ENCODE measurements at regions not wholly inside any gene's neighbourhood (a gene's known extent, or its start where the extent isn't known, plus 50 kb on each side); places are given as distances from the start of the nearest gene placed in this dataset.

DNA sequence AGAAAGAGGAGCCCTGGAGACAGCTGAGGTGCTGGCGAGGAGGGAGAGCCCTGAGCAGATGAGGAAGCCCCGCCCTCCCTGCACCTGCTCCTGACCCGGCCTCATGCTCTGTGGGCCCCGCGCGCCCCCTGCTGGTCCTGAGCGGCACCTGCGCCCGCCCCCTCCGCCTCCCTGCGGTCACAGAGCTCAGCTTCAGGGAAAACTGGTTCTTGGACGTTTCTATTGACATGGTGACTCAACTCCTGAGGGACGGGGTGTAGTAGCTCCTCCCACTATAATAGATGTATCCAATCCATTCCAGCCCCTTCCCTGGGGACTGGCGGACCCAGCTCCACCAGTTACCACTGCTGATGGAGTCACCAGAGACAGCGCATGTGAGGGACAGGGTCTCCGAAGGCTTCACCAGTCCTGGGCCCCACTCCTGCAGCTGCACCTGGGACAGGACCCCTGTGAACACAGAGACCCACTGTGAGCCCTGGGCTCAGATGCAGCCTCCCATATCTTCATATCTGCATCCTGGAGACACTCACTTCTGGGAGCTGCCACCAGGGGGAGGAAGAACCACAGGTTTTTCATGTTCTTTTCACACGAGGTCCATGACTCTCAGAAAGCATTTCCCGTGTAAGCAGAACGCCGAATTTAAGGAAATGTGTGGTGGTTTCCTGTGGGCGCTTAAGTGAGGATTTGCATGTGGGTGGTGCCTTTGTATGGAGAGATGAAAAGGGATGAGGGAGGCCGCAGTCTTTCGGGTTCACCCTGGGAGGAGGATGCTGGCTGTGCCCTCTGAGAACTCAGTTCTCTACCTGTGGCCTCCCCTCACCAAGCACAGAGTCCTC is 1346.4 kb downstream of the TMEM121 start:
- peak; percentile 64 for DNase-seq (ENCODE audit: low read depth)

DNA sequence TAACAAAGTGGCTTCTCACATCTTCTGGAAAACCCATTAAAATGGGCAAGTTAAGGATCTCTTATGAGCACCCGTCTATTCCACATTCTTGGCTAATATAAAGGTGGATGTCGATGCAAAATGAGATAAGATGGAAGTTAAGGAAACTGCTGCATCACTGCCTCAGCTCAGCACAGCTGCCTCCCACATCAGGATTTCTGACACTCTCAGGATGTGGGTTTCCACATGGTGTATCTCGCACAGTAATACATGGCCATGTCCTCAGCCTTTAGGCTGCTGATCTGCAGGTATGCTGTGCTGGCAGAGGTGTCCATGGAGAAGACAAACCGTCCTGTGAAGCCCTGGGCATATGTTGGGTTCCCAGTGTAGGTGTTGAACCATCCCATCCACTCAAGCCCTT is 1348.0 kb downstream of the TMEM121 start:
- DNase-seq (ENCODE audit: low read depth): no peak

DNA sequence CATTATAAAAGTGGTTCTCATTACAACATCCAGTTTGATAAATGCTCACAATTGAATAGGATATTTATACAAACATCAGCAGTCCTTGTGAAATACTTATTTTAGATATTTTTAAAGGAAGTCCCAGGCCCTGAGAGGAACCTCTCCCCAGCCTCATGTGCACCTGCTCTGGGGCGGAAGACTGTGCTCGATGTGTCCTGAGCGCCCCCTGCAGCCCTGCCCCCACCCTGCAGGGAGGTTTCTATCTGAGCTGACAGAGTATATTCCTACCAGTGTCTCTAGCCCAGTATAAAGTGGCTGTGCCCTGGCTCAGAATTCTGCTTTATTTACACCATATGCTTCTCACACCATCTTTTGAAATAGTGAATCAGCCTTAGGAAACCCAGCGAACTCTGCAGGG is 1349.1 kb downstream of the TMEM121 start:
- peak; percentile 16 for DNase-seq (ENCODE audit: low read depth)

DNA sequence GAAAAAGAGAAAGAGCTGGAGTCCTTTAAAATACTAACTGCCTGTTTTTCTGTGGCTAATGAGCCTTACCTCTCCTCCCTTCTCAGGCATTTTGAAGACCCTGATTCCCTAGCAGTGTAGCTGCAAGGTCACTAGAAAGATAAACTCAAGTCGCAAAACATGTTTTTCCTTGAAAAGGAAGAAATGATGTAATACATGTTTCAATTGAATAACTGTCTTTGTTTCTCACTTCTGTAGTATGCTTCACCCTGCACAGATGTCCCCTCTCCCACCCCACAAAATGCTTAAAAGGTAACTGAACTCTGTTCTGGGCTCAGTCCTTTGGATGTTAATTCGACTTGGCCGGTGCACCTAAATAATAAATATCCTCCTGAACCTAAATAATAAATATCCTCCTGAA is 1350.3 kb downstream of the TMEM121 start:
- DNase-seq (ENCODE audit: low read depth): no peak

- DNase-seq (ENCODE audit: low read depth): no peak
Observed at GRCh38 chr14:106877517-106877916, 1351.1 kb downstream of the TMEM121 start.

DNA sequence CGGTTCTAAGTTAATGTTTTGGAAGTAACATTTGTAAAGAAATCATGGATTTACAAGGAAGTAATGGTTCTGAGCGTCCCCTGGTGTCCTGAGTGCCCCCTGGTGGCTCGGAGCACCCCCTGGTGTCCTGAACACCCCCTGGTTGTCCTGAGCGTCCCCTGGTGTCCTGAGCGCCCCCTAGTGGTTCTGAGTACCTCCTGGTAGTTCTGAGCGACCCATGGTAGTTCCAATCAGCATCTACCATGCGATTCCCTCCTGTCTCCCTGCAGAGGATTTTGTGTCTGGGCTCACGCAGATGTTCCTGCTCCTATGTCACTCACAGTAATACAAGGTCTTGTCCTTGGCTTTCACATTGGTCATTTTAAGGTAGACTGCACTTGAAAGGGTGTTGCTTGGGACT is 1352.9 kb downstream of the TMEM121 start:
- peak; percentile 23 for DNase-seq (ENCODE audit: low read depth)

DNA sequence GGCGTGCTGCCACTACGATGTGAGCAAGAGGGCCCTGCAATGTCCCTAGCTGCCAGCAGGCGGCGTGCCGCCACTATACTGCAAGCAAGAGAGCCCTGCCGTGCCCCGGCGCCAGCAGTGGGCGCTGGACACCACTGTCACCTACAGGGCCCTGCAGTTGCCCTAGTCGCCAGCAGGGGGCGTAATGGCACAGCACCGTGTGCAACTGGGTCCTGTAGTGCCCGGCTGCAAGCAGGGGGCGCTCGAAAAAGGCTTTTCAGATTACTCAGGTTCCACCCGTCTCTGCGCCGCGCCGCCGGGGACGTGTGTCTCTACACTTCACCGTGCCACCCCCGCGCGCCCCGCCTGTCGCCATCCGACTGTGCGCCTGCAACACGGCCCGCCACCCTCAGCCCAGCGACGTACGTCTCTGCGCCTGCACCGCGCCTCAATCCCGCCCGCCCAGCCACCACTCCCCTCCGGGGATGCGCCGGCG is 1356.9 kb downstream of the TMEM121 start:
- DNase-seq (ENCODE audit: low read depth): no peak
